Tibial nerve (tissue), 4 donors: ENCODE measurements at regions not wholly inside any gene's neighbourhood (a gene's known extent, or its start where the extent isn't known, plus 50 kb on each side); places are given as distances from the start of the nearest gene placed in this dataset.

Experiments used
- CTCF ChIP-seq, 5 experiments: fragments of 200-600 bp in 3 of 5; fragments of 450-650 bp in 2 of 5; sonication (generic) in 3 of 5; IDR thresholded peaks; one replicate each; pipeline ENCODE4 v1.5.1; 2016 to 2019; ENCODE audit warnings: antibody characterized with exemption in 5 of 5, mild to moderate bottlenecking in 3 of 5, moderate library complexity in 2 of 5
- EP300 ChIP-seq, 2 donors: sonication (generic); formaldehyde crosslinking; IDR thresholded peaks; one replicate each; pipeline ENCODE4 v1.6.1; 2017; ENCODE audit warnings: antibody characterized with exemption in 2 of 2, mild to moderate bottlenecking in 1 of 2
- POLR2A ChIP-seq, 2 donors: fragments of 450-650 bp; IDR thresholded peaks; one replicate each; pipeline ENCODE4 v1.6.1; 2017; ENCODE audit warnings: antibody characterized with exemption in 2 of 2, mild to moderate bottlenecking in 2 of 2, moderate library complexity in 2 of 2

DNA sequence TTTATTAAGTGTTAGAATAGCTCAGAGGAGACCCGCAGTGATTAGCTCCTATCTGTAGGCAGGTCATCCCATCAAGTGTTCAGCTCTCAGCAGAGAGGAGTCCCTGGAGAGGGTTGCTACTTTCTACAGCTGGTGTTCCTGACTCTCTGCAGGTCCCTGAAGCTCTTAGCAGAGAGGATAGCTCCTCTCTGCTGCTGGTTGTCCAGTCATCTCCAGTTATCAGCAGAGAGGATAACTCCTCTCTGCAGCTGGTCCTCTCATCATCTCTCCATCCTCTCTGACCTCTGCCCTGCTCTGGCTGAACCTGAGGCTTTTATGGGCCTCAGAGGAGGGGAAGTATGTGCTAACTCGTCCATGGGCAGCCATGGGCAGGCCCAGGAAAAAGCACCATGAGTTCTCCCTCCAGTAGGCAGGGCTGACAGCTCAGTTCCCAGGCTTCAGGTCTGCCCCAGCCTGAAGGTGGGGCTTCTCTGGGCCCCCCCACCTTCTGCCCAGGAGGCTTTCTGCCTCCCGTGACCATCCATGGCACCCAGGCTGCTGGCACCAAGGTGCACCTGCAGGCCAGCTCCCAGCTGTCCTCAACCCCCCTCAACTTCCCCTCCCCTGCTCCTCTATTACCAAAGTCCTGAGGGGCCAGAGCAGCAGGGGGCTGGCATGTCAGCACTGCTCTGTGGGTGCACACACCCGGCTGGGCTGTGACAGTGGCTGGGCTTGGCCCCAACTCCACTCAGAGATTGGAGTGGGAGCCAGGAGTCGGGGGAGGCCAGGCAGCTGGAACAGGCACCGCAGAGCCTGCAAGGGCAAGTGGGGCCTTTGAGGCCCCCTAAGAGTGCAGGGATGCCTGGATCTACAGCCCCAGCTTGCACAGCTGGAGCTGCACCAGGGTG lies 98.9 kb upstream of the FRMD4B start:
- no peak for TF ChIP-seq POLR2A (IDR thresholded peaks at IDR 0.05)
- no peak for TF ChIP-seq CTCF (IDR thresholded peaks at IDR 0.05)
- no peak for TF ChIP-seq EP300 (IDR thresholded peaks at IDR 0.05)
